ENCODE measurements at regions not wholly inside any gene's neighbourhood (a gene's known extent, or its start where the extent isn't known, plus 50 kb on each side); places are given as distances from the start of the nearest gene placed in this dataset.

GRCh38 chr2:19525313-19525712 is 166.9 kb upstream of the OSR1 start:
- Histone ChIP-seq H3K4me1 (ENCODE audit: control insufficient read depth, low read length) (no peaks in the 10 kb centered on the region), H3K4me2 (ENCODE audit: low read length) (no peak overlapping the region), H3K27me3 (ENCODE audit: control insufficient read depth, low read length) (no peaks in the 10 kb centered on the region), H4K20me1 (ENCODE audit: control insufficient read depth, insufficient read depth, low read depth, low read length) (no peaks in the 10 kb centered on the region), H3K79me2 (ENCODE audit: control insufficient read depth, low read length) (no peaks in the 10 kb centered on the region), H3K36me3 (ENCODE audit: control insufficient read depth, low read length) (no peaks in the 10 kb centered on the region), H3K9me2 (replicated peaks; ENCODE audit: control insufficient read depth, low read length) (no peaks in the 10 kb centered on the region; the same call in 1 of the 2 replicates), H3K27ac (ENCODE audit: low read depth, low read length) (no peak overlapping the region), H3K9me3 (ENCODE audit: control insufficient read depth, insufficient read depth, low read length) (no peaks in the 10 kb centered on the region), H3F3A (ENCODE audit: control insufficient read depth, insufficient read depth) (no peaks in the 10 kb centered on the region), H3K4me3 (ENCODE audit: low read length) (no peak overlapping the region)
- TF ChIP-seq EZH2phosphoT487 (IDR thresholded peaks at IDR 0.05; ENCODE audit: borderline replicate concordance, low read length) = no peak
- TF ChIP-seq CTCF (IDR thresholded peaks at IDR 0.05; ENCODE audit: low read depth, low read length, poor library complexity, severe bottlenecking) = no peak

- Histone ChIP-seq H4K20me1 (ENCODE audit: control insufficient read depth, insufficient read depth, low read depth, low read length) (no peaks in the 10 kb centered on the region), H3K79me2 (ENCODE audit: control insufficient read depth, low read length) (no peaks in the 10 kb centered on the region), H3F3A (ENCODE audit: control insufficient read depth, insufficient read depth) (no peaks in the 10 kb centered on the region), H3K36me3 (ENCODE audit: control insufficient read depth, low read length) (no peaks in the 10 kb centered on the region), H3K27ac (ENCODE audit: low read depth, low read length) (no peak overlapping the region), H3K4me3 (ENCODE audit: low read length) (no peak overlapping the region), H3K27me3 (ENCODE audit: control insufficient read depth, low read length) (no peaks in the 10 kb centered on the region), H3K9me2 (replicated peaks; ENCODE audit: control insufficient read depth, low read length) (no peaks in the 10 kb centered on the region), H3K9me3 (ENCODE audit: control insufficient read depth, insufficient read depth, low read length) (no peaks in the 10 kb centered on the region), H3K4me2 (ENCODE audit: low read length) (no peak overlapping the region), H3K4me1 (ENCODE audit: control insufficient read depth, low read length) (no peaks in the 10 kb centered on the region)
- no peak for TF ChIP-seq CTCF (IDR thresholded peaks at IDR 0.05; ENCODE audit: low read depth, low read length, poor library complexity, severe bottlenecking)
- TF ChIP-seq EZH2phosphoT487 (IDR thresholded peaks at IDR 0.05; ENCODE audit: borderline replicate concordance, low read length) = no peak
Observed at GRCh38 chr2:19519045-19519444, 160.6 kb upstream of the OSR1 start.

- H3K27ac ChIP-seq (ENCODE audit: low read depth, low read length) = no peak overlapping the region
- TF ChIP-seq EZH2phosphoT487 (IDR thresholded peaks at IDR 0.05; ENCODE audit: borderline replicate concordance, low read length) (no peak), CTCF (IDR thresholded peaks at IDR 0.05; ENCODE audit: low read depth, low read length, poor library complexity, severe bottlenecking) (no peak)
- no peaks in the 10 kb centered on the region for H3K36me3 ChIP-seq (ENCODE audit: control insufficient read depth, low read length)
- H3K27me3 ChIP-seq (ENCODE audit: control insufficient read depth, low read length) = no peaks in the 10 kb centered on the region
- no peaks in the 10 kb centered on the region for H3F3A ChIP-seq (ENCODE audit: control insufficient read depth, insufficient read depth)
- no peaks in the 10 kb centered on the region for H3K9me2 ChIP-seq (replicated peaks; ENCODE audit: control insufficient read depth, low read length)
- H3K79me2 ChIP-seq (ENCODE audit: control insufficient read depth, low read length) = no peaks in the 10 kb centered on the region
- H3K4me2 ChIP-seq (ENCODE audit: low read length) = no peak overlapping the region
- H3K4me3 ChIP-seq (ENCODE audit: low read length) = no peak overlapping the region
- H3K4me1 ChIP-seq (ENCODE audit: control insufficient read depth, low read length) = no peaks in the 10 kb centered on the region
- H4K20me1 ChIP-seq (ENCODE audit: control insufficient read depth, insufficient read depth, low read depth, low read length) = no peaks in the 10 kb centered on the region
- H3K9me3 ChIP-seq (ENCODE audit: control insufficient read depth, insufficient read depth, low read length) = no peaks in the 10 kb centered on the region
Observed at GRCh38 chr2:19507137-19507536, 148.7 kb upstream of the OSR1 start.

Measured in DOHH2 (cell line).